Vagina (tissue), 2 donors: ENCODE measurements at regions not wholly inside any gene's neighbourhood (a gene's known extent, or its start where the extent isn't known, plus 50 kb on each side); places are given as distances from the start of the nearest gene placed in this dataset.
"Not testable (repeated sequence)": the region's sequence is repeated elsewhere in the genome, so short reads cannot be mapped to it uniquely, and the experiment has no call there.

Experiments
- DNase-seq, 2 donors: peaks; one replicate each; pipeline ENCODE4 v3.0.0-alpha.2; 2017; ENCODE audit errors: extremely low spot score in 2 of 2
- H3K27ac ChIP-seq: fragments of 200-600 bp; sonication (generic); one replicate; pipeline ENCODE4 v1.5.1; 2019
- H3K27me3 ChIP-seq: fragments of 200-600 bp; sonication (generic); one replicate; pipeline ENCODE4 v1.5.1; 2019
- H3K36me3 ChIP-seq, 2 donors: fragments of 200-600 bp; sonication (generic); one replicate each; pipeline ENCODE4 v1.5.1; 2017 to 2019
- H3K4me1 ChIP-seq: fragments of 200-600 bp; sonication (generic); one replicate; pipeline ENCODE4 v1.5.1; 2019
- H3K4me3 ChIP-seq, 2 donors: fragments of 200-600 bp; sonication (generic); 1 replicate in 1 of 2; 2 replicates in 1 of 2; pipeline ENCODE4 v1.5.1; 2016 to 2019
- H3K9me3 ChIP-seq: fragments of 200-600 bp; sonication (generic); one replicate; pipeline ENCODE4 v1.5.1; 2019
- CTCF ChIP-seq, 3 experiments: fragments of 450-650 bp in 2 of 3; fragments of 200-600 bp in 1 of 3; sonication (generic) in 1 of 3; IDR thresholded peaks; one replicate each; pipeline ENCODE4 v1.5.1; 2017 to 2019; ENCODE audit warnings: antibody characterized with exemption in 3 of 3, mild to moderate bottlenecking in 2 of 3, moderate library complexity in 2 of 3
- POLR2A ChIP-seq, 2 donors: fragments of 450-650 bp; IDR thresholded peaks; one replicate each; pipeline ENCODE4 v1.6.1; 2017; ENCODE audit warnings: antibody characterized with exemption in 2 of 2, mild to moderate bottlenecking in 2 of 2, moderate library complexity in 2 of 2
- POLR2AphosphoS5 ChIP-seq, 2 donors: sonication (generic); formaldehyde crosslinking; IDR thresholded peaks; one replicate each; pipeline ENCODE4 v1.9.0; 2017; ENCODE audit warnings: antibody characterized with exemption in 2 of 2, mild to moderate bottlenecking in 2 of 2, low read depth in 1 of 2; ENCODE audit not compliant: insufficient read depth in 1 of 2
- intact Hi-C: fragments of 100-400 bp; cut with DNase I; formaldehyde crosslinking; loops from one replicate; pipeline ENCODE4 v1.15.1; 2023

GRCh38 chr13:80496721-80497397, 155.9 kb upstream of the SPRY2 start:
- Histone ChIP-seq H3K36me3 (no peaks in the 10 kb centered on the region), H3K27ac (no peak overlapping the region), H3K9me3 (no peaks in the 10 kb centered on the region), H3K4me3 (no peak overlapping the region), H3K27me3 (no peaks in the 10 kb centered on the region), H3K4me1 (no peaks in the 10 kb centered on the region)
- TF ChIP-seq POLR2A (IDR thresholded peaks at IDR 0.05) = no peak
- no peak for TF ChIP-seq POLR2AphosphoS5 (IDR thresholded peaks at IDR 0.05; ENCODE audit: insufficient read depth in 1 of 2, low read depth in 1 of 2)
- TF ChIP-seq CTCF (IDR thresholded peaks at IDR 0.05) = no peak
- intact Hi-C loops = no loop called here
- DNase-seq = no peak

- H3K27me3 ChIP-seq, H3K4me3 ChIP-seq, H3K4me1 ChIP-seq, H3K36me3 ChIP-seq, H3K27ac ChIP-seq, DNase-seq, H3K9me3 ChIP-seq, intact Hi-C loops: not testable (repeated sequence)
Observed at GRCh38 chr13:80490491-80490943, 149.6 kb upstream of the SPRY2 start.

GRCh38 chr13:80486402-80486801, 145.5 kb upstream of the SPRY2 start:
- no peak for TF ChIP-seq POLR2AphosphoS5 (IDR thresholded peaks at IDR 0.05; ENCODE audit: insufficient read depth in 1 of 2, low read depth in 1 of 2)
- no peak for TF ChIP-seq CTCF (IDR thresholded peaks at IDR 0.05)
- TF ChIP-seq POLR2A (IDR thresholded peaks at IDR 0.05) = no peak
- Histone ChIP-seq H3K4me1 (no peaks in the 10 kb centered on the region), H3K27me3 (no peaks in the 10 kb centered on the region), H3K4me3 (no peak overlapping the region), H3K9me3 (no peaks in the 10 kb centered on the region), H3K36me3 (no peaks in the 10 kb centered on the region), H3K27ac (no peak overlapping the region)
- intact Hi-C loops = no loop called here
- DNase-seq = no peak

- H3K27ac ChIP-seq = no peak overlapping the region
- no peaks in the 10 kb centered on the region for H3K9me3 ChIP-seq
- H3K4me3 ChIP-seq = no peak overlapping the region
- intact Hi-C loops = no loop called here
- no peaks in the 10 kb centered on the region for H3K27me3 ChIP-seq
- no peak for DNase-seq
- H3K4me1 ChIP-seq = no peaks in the 10 kb centered on the region
- no peaks in the 10 kb centered on the region for H3K36me3 ChIP-seq
- TF ChIP-seq CTCF (IDR thresholded peaks at IDR 0.05) (no peak), POLR2AphosphoS5 (IDR thresholded peaks at IDR 0.05; ENCODE audit: insufficient read depth in 1 of 2, low read depth in 1 of 2) (no peak), POLR2A (IDR thresholded peaks at IDR 0.05) (no peak)
Observed at GRCh38 chr13:80483157-80483556, 142.2 kb upstream of the SPRY2 start.

GRCh38 chr13:80481588-80481987, 140.7 kb upstream of the SPRY2 start:
- no peaks in the 10 kb centered on the region for H3K36me3 ChIP-seq
- no peaks in the 10 kb centered on the region for H3K9me3 ChIP-seq
- H3K27ac ChIP-seq = no peak overlapping the region
- TF ChIP-seq POLR2AphosphoS5 (IDR thresholded peaks at IDR 0.05; ENCODE audit: insufficient read depth in 1 of 2, low read depth in 1 of 2) = no peak
- no peak for TF ChIP-seq CTCF (IDR thresholded peaks at IDR 0.05)
- TF ChIP-seq POLR2A (IDR thresholded peaks at IDR 0.05) = no peak
- H3K4me3 ChIP-seq = no peak overlapping the region
- DNase-seq = no peak
- intact Hi-C loops = no loop called here
- no peaks in the 10 kb centered on the region for H3K27me3 ChIP-seq
- no peaks in the 10 kb centered on the region for H3K4me1 ChIP-seq
